ENCODE measurements at regions not wholly inside any gene's neighbourhood (a gene's known extent, or its start where the extent isn't known, plus 50 kb on each side); places are given as distances from the start of the nearest gene placed in this dataset.

GRCh38 chr1:5273280-5274003 lies 619.0 kb downstream of the AJAP1 start:
- no peak for DNase-seq (ENCODE audit: low read depth)

GRCh38 chr1:5272325-5272724 lies 617.9 kb downstream of the AJAP1 start:
- no peak for DNase-seq (ENCODE audit: low read depth)

GRCh38 chr1:5271264-5271663 lies 616.9 kb downstream of the AJAP1 start:
- DNase-seq (ENCODE audit: low read depth) = no peak

- no peak for DNase-seq (ENCODE audit: low read depth)
Observed at GRCh38 chr1:5269901-5270300, 615.5 kb downstream of the AJAP1 start.

GRCh38 chr1:5267603-5268235 lies 613.3 kb downstream of the AJAP1 start:
- DNase-seq (ENCODE audit: low read depth) = no peak

- no peak for DNase-seq (ENCODE audit: low read depth)
Observed at GRCh38 chr1:5265438-5266075, 611.1 kb downstream of the AJAP1 start.

- no peak for DNase-seq (ENCODE audit: low read depth)
Observed at GRCh38 chr1:5264476-5264875, 610.1 kb downstream of the AJAP1 start.

GRCh38 chr1:5256793-5257192 lies 602.4 kb downstream of the AJAP1 start:
- DNase-seq (ENCODE audit: low read depth) = no peak

- DNase-seq (ENCODE audit: low read depth) = no peak
Observed at GRCh38 chr1:5254975-5255374, 600.6 kb downstream of the AJAP1 start.

- no peak for DNase-seq (ENCODE audit: low read depth)
Observed at GRCh38 chr1:5254131-5254725, 599.8 kb downstream of the AJAP1 start.

GRCh38 chr1:5253036-5253435 lies 598.6 kb downstream of the AJAP1 start:
- DNase-seq (ENCODE audit: low read depth) = no peak

- no peak for DNase-seq (ENCODE audit: low read depth)
Observed at GRCh38 chr1:5250336-5250735, 595.9 kb downstream of the AJAP1 start.

GRCh38 chr1:5245348-5245747 lies 590.9 kb downstream of the AJAP1 start:
- no peak for DNase-seq (ENCODE audit: low read depth)

GRCh38 chr1:5244631-5245285 lies 590.3 kb downstream of the AJAP1 start:
- no peak for DNase-seq (ENCODE audit: low read depth)

GRCh38 chr1:5242850-5243249 lies 588.4 kb downstream of the AJAP1 start:
- no peak for DNase-seq (ENCODE audit: low read depth)

GRCh38 chr1:5239911-5240310 lies 585.5 kb downstream of the AJAP1 start:
- no peak for DNase-seq (ENCODE audit: low read depth)

GRCh38 chr1:5238351-5239130 lies 584.1 kb downstream of the AJAP1 start:
- DNase-seq (ENCODE audit: low read depth) = no peak

GRCh38 chr1:5235355-5235899 lies 581.0 kb downstream of the AJAP1 start:
- DNase-seq (ENCODE audit: low read depth) = no peak

GRCh38 chr1:5232537-5232936 lies 578.1 kb downstream of the AJAP1 start:
- no peak for DNase-seq (ENCODE audit: low read depth)

- no peak for DNase-seq (ENCODE audit: low read depth)
Observed at GRCh38 chr1:5231541-5232315, 577.3 kb downstream of the AJAP1 start.

GRCh38 chr1:5227114-5227513 lies 572.7 kb downstream of the AJAP1 start:
- no peak for DNase-seq (ENCODE audit: low read depth)
